NT2/D1 (cell line): ENCODE measurements at regions not wholly inside any gene's neighbourhood (a gene's known extent, or its start where the extent isn't known, plus 50 kb on each side); places are given as distances from the start of the nearest gene placed in this dataset.

Experiments
- SUZ12 ChIP-seq: IDR thresholded peaks from 2 replicates; pipeline ENCODE4 v1.6.1; 2011; ENCODE audit not compliant: insufficient read length, insufficient read depth; ENCODE audit errors: extremely low read depth
- YY1 ChIP-seq: IDR thresholded peaks from 2 replicates; pipeline ENCODE4 v1.6.1; 2011; ENCODE audit not compliant: insufficient read length, insufficient read depth
- ZNF274 ChIP-seq: IDR thresholded peaks from 2 replicates; pipeline ENCODE4 v1.6.1; 2011; ENCODE audit warnings: mild to moderate bottlenecking, low read depth, low read length

DNA sequence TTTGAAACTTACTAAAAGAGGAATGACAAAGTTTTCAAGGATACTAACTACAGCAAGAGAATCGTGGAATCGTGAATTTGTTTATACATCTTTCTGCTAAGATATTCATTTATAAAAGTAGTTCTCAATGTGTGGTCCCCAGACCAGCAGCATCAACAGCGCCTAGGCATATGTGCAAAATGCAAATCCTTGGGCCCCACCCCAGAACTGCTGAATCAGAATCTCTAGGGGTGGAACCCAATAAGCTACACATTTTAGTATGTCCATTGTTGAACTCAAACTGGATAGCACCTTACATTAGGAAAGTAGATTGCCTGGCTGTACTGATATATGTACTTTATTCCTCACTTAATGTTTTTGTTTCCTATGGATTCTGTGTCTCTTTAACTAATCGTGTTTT, 346.0 kb downstream of the MFSD1 start:
- no peak for TF ChIP-seq ZNF274
- TF ChIP-seq SUZ12, result no peak
- no peak for TF ChIP-seq YY1
